HG03442 (cell line): ENCODE measurements at regions not wholly inside any gene's neighbourhood (a gene's known extent, or its start where the extent isn't known, plus 50 kb on each side); places are given as distances from the start of the nearest gene placed in this dataset.

Source experiments
- ATAC-seq: cut with Tn5 transposase; IDR thresholded peaks from one replicate; pipeline ENCODE4 v1.9.1; 2021; ENCODE audit warnings: mild to moderate bottlenecking, moderate library complexity; ENCODE audit not compliant: unreplicated experiment

DNA sequence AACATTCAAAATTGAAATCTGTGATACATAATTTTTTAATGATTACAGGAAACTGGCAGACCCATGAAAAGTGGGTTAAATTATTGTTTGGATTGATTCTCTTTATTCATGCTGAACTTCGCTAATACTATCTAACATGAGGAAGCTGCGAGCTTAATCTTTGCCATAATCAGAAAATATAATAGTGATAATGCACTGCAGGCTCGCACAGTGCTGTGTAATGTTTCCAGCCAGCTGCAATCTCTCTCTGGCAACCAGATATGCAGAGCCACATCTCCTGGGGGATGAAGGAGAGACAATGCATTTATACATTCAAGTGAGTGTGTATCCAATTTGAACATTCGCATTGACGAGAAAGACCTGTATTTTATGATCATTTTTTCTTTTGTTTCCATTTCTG lies 669.7 kb upstream of the RGMB start:
- no peak for ATAC-seq

DNA sequence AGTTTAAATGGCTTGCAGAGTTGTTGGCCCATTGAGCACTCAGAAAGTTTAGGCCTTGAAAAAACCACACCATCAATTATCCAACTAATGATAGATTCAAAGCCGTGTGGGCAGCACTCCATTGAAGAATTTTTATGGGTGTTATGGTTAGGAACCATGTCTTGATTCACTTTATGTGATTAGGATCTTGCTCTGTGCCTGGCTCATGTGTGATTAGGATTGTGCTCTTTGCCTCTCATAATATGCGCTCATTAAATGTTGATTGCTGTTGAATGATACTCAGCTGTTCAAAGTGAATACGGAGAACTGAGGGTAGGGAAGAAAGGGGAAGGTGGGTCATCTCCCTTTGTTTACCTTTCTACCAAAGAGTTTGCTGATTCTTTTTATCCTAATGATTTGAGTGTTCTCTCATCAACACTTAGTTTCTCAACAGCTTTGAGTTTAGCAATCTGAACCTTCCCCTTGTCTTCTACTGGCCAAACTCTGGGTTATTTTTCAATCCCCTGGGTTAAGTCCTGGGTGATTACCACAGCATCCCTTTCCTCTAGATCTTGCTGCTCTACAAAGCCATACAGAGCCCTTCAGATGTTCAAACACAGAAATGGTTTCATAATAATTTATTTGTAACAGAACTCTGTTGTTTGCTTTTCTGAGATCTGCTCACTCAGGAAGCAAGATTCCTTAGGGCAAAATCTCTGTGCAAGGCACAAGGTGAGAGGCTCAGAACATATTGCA lies 668.8 kb upstream of the RGMB start:
- ATAC-seq, result no peak

DNA sequence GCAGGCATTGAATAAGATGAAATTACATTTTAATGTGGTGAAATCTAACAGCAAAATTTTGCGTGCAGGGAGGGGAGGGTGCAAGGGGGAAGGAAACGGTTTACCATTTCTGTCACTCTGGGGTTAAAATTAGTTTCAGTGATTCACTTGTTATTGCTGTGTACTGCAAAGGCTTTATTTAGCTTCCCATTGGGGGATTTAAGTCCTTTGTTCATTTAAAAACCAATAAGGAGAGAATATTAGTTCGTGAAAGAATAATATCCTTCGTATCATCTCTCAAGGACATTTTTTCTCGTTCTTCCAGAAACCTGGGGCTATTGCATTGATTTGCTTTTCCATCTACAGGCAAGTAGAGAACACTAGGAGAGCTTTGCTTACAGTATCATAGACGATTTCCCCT lies 667.8 kb upstream of the RGMB start:
- ATAC-seq, result no peak

DNA sequence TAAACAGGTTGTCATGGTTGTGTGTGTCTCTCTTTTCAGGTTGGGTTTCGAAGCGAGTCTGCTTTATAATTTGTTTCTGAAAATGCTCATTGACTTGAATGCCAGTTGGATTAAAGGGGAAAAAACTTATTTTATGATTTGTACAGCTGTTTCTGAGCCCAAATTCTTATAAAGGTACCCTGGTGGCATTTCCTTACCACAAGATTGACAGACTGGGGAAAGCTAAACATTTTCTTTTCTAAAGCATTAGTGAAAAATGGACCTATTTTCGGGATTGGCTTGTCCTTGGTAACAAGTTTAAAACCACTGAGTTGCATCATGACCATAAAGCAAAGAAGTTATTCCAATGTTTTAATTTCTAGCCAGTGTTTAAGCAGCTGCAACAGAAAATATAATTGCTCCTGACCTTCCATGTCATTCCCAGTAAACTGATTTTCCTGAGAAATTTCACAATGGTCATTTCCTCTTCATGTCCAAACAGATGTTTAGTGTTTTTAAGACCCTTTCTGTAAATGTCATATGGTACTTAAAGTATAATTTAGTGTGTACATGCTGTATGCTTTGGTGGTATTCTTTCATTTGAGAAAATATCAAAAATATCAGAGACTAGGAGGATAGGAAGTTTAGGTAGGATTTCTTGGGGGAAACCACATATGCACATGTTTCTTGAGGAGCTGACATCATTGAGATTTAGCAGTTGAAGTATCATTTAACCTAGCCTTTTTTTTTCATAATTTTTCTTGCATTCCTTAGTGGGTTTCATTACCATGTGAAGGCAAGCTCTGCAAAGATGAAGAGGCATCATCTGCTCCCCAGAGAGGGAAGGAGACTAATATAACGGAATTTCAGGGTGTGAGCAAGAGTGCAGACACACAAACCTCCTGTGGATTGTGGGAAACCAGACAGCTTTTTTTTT lies 667.1 kb upstream of the RGMB start:
- ATAC-seq, result no peak

DNA sequence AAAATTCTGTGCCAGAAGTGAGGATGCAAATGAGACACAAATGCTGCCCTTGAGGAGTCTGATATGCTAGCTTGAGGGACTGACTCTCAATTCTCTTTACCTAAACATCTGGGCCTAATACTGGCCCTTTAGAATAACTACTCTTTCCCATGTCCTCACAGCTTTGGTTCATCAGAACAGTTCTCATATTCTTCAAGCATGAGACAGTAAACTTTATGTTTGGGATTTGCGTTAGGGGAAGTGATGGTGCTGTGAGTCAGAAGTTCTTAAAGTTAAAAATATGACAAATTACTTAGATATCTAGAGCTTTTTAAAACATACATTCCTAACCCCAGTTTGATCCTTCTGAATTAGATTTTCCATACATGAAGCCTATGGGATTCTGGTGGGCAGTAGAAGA lies 665.0 kb upstream of the RGMB start:
- no peak for ATAC-seq

DNA sequence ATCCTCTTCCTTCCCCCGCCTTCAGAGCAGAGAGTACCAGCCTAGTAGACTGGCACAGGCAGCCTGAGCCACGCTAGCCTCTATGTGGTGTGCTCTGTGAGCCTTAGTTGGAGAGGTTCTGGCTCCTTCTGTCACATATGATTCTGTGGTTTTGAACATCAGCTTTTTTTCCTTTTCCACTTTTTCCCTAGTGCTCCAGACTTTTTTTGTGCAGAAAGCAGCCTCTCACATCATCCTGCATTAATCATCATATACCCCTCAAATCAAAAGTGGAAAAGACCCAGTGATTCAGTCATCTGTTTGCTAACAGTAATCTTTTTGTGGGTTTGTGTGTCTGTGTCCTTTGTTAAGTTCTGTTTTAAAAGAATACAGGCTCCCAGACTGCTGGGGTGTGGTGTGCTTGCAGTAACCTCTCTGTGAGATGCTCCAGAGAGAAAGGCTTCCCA lies 663.9 kb upstream of the RGMB start:
- no peak for ATAC-seq

DNA sequence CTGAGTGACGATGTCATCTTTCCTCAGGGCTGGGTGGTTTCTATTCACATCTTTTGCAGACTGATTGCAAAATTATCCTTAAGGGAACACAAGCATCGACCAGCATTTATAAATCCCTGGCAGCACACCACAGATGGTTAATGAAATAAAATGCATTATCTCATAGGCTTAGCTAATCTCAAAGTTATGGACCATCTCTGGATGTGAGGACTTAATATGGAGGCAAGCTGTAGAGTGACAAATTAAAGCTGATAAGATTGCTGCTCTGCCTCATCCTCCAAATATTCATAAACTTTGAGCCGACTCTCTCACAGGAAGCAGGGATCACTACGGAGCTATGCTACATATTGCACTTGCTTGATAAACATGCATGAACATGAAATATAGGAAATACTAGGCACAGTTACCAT lies 663.2 kb upstream of the RGMB start:
- no peak for ATAC-seq

DNA sequence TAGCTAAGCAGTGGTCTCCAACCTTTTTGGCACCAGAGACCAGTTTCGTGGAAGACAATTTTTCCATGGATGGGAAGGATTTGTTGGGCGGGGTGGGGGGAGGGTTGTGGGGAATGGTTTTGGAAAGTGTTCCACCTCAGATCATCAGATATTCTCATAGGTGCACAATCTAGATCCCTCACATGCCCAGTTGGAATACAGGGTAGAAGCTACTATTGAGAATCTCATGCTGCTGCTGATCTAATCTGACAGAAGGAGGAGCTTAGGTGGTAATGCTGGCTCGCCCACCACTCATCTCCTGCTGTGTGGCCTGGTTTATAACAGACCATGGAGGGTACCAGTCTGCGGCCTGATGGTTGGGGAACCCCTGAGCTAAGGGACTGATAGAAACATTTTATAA lies 662.7 kb upstream of the RGMB start:
- no peak for ATAC-seq

DNA sequence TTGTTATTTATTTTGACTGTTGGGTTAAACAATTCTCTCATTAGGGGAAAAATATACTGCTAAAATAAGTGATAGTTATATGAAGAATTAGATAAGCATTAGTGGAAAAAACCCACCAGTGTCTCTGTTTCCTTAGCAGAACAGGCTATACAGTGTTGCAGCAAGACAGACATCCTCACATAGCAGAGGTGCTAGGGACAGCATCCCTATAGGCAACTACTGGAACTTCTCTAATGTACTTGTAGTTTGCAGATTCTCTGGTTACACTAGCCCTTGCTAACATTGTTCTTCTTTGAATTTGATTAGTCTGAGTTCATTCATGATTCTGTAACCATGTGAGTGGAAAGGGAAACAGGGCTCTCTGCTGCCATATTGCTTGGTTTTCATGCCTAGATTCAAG lies 661.8 kb upstream of the RGMB start:
- no peak for ATAC-seq

DNA sequence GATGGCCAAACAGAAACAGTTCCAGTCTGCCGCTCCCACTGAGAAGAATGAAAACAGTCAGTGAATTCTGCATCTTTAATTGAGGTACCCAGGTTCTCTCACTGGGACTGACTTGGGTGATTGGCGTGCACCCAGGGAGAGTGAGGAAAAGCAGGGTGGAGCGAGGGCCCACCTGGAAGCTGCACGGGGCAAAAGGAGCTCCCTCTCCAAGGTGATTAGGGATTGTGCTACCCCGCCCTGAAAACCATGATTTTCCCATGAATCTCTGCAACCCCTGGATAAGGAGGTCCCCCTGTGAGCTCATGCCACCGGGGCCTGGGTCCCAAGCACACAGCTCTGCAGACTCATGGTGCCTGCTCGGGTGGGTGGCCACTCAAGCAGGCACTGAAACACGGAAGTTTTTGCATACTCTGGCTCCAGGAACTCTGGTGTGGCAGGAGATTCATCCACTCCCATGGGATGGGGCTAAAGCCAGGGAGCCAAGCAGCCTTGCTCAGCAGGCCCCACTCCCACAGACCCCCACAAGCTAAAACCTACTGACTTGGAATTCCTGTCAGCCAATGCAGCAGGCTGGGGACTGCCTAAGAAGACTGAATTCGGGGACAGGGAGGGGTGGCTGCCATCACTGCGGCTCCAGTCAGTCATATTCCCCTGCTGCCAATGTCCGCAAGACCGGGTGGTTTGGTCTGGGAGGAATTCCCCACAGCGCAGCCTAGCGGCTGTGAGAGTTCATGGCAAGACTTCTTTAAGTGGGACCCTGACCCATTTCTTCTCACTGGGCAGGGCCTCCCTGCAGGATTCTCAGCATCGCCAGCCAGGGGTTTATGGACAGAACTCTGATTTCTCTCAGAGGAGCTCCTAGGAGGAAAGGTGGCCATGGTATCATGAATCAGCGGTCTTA lies 652.2 kb upstream of the RGMB start:
- ATAC-seq, result no peak

DNA sequence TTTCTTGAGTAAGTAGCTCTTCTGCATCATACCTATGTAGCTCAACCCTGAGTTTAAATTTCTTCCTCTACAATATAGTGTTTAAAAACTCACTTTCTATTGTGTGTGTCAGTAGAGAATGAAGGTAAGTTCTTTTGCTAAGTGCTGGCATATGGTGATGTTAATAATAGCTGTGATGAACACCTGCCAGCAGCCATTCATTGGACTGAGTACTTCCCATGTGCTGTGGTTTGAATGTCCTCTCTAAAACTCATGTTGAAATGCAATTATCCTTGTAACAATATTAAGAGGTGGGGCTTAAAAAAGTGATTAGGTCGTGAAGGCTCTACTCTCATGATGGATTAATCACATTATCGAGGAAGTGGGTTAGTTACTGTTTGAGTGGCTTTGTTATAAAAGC lies 645.2 kb upstream of the RGMB start:
- no peak for ATAC-seq

DNA sequence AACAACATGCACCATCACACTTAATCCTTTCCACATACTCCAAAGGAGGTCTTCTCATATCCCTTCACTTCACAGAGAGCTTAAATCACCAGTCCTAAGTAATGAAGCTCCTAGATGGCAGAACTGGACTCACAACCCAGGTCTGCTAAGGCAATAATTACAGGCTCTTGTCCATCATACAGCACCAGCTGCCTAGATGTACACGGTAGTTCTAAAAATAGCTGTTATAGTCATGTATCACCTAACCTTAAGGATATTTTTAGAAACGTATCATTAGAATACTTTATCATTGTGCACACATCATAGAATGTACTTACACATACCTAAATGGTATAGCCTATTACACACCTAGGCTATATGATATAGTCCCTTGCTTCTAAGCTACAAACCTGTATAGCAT lies 644.6 kb upstream of the RGMB start:
- no peak for ATAC-seq

DNA sequence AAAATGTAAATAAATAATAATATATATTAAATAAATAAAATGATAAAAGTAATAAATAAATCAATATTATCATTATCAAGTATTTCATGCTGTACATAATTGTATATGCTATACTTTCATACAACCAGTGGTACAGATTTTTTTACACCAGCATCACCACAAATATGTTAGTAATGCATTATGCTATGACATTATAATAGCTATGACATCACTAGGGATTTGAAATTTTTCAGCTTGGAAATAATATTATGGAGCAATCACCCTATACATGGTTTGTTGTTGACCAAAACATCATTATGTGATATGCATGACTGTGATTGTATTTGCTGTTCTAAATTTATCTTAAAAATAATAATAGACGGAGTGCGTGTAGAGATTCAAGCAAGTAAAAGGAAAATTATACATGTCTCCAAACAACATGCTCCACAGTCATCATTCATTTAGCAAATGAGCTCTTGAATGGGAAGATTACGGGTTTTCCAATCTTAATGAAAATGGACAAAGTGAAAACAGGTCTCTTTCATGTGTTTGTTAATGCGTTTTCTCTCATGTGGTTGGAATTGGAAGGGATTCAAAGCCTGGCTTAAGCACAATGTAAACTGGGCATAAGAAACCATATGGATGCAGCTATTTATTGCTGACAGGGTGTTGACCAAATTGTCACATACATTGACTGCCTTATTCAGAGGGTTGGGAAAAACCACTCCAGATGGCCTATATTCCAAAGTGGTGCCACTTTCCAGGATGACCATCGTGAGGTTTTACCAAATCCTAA lies 643.0 kb upstream of the RGMB start:
- no peak for ATAC-seq

DNA sequence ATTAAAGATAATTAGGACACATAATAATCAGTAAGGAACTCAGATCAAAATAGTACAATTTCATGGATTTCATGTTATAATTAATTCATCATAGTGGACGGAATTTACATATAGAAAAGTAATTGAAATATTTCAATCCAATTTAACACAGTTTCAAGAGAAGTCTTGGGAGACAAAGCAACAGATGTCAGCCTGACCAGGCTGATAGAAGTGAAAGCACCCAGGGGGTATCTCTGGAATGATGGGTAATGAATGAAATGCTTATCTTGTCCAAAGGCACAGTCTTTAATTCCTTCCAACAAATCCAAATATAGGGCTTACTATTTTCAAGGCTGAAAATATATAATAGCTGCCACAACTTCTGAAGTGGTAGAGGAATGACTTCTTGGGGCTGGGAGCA lies 629.3 kb upstream of the RGMB start:
- ATAC-seq, result no peak

DNA sequence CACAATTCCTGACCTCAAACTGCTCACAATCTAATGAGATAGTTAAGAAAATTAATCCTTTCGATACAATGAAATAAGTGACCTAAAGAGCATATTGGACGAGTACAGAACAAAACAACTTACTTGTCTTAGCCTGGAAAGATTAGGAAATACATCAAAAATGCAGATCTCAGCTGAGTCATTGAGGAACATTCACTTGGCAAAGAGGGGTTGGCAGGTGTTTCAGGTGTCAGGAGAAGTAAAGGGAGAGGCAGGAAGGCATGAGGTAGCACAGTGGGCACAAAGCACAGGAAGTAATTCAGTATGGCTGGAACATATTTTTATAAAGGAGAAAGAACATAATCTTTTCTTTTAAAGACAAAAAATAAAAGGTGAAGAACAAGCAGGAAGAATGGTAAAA lies 628.8 kb upstream of the RGMB start:
- no peak for ATAC-seq

DNA sequence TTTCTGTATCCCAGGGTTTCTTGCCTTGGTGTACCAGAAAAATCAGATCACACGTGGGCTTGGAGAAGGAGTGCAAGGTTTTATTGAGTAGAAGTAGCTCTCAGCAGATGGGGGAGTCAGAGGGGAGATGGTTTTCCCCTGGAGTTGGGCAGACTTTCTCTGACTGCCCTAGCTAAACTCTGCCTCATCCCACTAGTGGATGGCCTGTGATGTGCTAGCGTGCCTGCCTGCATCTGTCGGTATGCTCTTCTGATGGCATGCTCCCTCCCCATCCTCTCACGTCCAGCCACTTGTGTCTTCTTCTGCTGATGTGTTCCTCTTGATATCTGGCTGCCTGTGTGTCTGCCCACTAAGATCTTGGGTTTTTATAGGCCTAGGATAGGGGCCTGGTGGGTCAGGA lies 616.1 kb upstream of the RGMB start:
- no peak for ATAC-seq

DNA sequence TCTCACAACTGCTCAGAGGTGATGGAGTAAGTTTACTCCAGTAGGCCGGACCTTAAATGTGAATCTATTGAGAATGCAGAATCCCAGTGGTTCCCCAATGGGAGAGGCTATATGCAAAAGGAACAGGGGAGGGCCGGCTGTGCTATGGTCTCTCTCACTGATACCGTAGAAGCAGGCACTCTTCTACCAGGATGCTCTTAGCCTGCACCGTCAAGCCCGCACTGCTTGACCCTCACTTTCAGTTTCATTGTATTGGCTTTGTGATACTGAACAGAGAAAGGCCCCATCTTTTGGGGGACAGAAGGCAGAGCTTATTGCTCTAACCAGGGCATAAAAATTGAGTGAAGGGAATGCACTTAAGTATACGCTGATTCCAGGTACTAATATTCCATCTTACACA lies 615.0 kb upstream of the RGMB start:
- no peak for ATAC-seq

DNA sequence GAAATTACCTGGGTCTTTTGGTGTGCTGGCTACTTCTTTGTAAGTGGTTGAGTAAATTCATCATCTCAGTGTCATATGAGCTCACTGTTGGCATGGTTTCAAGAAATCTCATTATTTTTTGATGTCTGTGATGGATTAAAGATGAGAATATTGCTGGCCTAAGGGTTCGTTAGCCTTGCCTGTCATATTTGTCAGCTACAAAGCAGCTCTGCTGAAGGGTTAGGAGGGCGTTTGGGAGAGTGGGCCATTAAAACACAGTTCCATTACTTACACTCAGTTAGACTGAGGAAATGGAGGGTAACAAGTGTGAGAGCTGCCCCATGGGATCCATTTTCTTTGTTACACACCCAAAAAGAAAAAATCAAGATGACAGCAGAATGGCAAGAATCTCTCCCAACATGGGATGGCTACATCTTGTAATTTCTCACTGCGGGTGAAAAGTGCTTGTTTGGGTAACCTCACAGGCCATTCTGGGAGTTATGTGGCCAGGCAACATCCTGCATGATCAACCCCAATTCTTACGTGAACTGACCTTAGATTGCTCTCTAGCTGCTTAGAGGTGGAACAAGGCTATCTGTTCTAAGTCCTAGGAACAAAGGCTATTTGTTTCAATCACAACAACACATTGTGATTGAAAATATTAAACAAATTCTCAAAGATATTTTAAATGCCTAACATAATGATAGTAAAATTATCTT lies 609.5 kb upstream of the RGMB start:
- no peak for ATAC-seq

DNA sequence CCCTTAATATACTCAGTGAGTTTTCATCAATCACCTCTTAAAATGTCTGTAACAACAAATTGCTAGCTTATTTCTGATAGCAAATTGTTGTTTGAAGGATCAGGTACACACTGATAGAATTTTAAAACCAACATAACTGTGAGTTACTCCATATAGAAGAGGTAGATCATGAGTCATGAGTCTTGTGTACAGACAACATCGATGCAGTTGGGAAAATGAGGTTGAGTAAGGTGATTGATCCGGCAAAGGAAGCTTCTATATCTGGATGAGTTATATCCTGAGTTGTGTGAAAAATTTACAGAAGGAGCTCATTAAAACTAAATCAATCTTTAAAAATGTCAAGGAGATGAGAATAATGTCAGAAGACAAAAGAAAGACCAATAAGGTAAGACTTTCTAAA lies 604.6 kb upstream of the RGMB start:
- ATAC-seq, result no peak

DNA sequence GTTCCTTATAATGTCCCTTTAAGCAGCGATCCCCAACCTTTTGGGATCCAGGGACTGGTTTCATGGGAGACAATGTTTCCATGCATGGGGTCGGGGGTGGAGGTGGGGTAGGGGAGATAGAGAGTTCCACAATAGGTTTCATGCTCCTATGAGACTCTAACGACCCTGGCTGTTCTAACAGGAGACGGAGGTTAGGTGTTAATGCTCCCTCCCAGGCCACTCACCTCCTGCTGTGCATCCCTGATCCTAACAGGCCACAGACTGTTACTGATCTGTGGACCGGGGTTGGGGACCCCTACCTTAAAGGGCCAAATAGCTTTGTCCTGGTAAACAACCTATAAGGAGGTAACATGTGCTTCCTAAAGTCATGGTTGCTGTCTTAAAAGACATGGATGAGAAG lies 602.5 kb upstream of the RGMB start:
- ATAC-seq, result no peak
